GM21786 (cell line): ENCODE measurements at regions not wholly inside any gene's neighbourhood (a gene's known extent, or its start where the extent isn't known, plus 50 kb on each side); places are given as distances from the start of the nearest gene placed in this dataset.
A peak's percentile ranks its signal among the peaks of the same experiment; 100 is the strongest.
"Not testable (repeated sequence)": the region's sequence is repeated elsewhere in the genome, so short reads cannot be mapped to it uniquely, and the experiment has no call there.

Experiments used
- ATAC-seq: cut with Tn5 transposase; IDR thresholded peaks from one replicate; pipeline ENCODE4 v1.9.1; 2021; ENCODE audit not compliant: unreplicated experiment

GRCh38 chr10:27390681-27391080 lies 113.4 kb upstream of the RAB18 start:
- no peak for ATAC-seq

GRCh38 chr10:27388761-27389399 lies 115.2 kb upstream of the RAB18 start:
- ATAC-seq, result no peak

DNA sequence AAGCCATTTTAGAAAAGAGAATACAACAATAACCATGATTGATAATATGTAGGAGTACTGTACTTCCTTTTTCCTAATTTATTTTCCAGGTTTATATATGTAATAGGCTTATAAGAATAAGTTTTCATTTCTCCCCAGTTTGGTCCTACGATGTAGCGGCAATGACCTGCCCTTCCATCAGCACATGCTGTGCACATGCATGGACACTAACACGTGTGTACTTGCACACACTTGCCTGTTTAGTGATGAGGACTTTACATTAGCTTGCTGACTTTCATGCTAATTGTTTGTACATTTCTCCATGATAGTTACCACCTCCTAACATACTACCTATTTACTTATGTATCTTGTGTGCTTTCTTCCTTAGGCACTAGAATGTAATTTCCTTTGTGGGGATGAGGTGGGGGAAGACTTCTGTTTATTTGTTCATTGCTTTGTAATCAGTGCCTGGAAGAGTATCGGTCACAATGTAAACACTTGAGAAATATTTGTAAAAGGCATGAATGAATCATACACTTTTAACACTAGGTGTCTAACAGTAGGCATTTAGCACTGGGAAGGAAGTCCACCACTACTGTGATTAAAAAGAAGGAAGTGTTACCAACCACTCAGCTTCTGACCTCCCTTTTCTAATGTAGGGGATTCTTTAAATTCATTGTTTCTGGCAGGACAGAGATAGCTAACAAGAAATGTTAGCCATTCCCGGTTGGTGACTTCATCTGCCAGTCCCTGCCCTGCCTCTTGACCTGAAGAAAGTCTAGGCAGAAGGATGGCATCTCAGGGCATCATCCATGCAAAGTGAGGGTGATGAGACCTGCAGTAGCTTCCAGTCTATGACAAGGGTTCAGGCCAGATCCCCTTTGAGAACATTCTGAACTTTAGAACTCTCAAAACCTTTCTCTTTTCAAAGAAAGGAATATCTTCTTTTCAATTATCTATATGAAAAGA lies 120.2 kb upstream of the RAB18 start:
- ATAC-seq, result no peak

DNA sequence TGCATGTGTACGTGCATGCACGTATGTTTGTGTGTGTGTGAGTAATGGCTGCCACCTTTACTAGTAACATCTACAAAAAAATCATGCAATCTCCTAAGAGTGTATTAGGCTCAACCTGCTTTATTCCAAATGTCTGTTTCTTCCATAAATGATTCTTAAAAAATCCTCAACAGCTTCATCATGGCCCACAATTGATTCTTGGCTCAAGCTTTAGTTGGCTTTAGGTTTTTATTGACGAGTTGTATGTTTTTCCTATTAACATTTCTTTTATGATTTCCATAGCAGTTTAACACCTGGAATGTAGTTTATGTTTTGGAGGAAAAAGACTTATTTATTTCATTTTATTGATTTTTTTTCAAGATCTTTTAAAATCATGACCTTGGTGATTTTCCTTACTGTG lies 121.9 kb upstream of the RAB18 start:
- no peak for ATAC-seq

DNA sequence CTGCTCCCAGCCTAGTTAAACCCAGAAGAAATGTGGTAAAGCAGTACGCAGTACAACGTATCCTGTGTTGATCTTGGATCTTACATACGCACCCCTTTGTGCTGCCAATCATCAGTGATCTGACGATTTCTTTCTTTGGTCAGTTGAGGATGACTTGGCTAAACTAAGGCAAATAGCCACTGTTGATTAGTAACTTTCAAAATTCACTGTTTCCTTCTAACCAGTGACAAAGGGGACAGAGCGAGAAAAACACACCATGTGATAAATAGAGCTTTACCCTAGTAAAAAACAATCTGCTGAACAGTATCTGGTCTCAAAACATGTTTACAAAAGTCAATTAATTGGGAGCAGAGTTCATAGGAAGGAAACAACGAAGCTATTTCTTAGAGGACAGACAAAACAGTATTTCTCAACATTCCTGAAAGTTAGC lies 123.2 kb upstream of the RAB18 start:
- ATAC-seq, result no peak

- ATAC-seq, result not testable (repeated sequence)
These were observed 125.1 kb upstream of the RAB18 start for GRCh38 chr10:27379041-27379440.

DNA sequence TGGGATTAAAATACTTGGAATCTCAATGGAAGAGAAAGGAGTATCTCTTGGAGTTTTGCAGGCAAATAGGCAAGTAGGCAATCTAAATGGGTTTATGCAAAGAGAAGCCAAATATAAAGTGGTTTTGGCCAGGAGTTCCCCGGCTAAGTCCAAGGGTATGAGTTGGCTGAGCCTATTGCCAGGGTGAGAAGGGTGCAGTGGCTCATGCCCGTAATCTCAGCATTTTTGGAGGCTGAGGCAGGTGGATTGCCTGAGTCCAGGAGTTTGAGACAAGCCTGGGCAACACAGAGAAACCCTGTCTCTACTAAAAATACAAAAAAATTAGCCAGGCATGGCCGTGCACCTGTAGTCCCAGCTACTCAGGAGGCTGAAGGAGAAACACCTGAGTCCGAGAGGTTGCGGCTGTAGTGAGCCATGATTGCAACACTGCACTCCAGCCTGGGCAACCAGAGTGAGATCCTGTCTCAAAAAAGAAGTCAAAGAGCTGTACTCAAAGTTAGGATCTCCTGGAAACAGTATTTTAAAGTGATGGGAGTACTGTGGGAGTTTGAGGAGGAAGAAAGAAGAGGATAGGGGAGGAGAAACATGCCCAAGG lies 130.4 kb upstream of the RAB18 start:
- no peak for ATAC-seq

DNA sequence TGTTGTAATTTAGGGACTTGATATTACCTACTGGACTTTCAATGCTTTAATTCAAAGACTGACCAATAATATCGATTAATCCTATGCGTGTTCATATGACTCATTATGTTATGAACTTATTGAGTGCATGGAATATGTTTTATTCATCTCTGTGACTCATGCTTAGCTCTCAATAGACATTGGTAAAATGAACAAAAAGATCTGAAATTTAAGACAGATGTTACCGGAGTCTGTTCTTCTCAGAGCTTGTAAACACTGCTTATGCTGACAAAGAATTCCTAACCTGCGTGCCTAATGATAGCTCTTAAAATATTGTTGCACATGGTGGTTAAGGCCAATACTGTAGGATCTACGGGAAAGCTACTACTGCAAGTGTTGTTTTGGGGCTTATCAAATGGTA lies 131.5 kb upstream of the ACBD5 start:
- ATAC-seq, result no peak

GRCh38 chr10:27371375-27371774 lies 130.8 kb upstream of the ACBD5 start:
- ATAC-seq, result not testable (repeated sequence)

GRCh38 chr10:27369880-27370279 lies 129.3 kb upstream of the ACBD5 start:
- ATAC-seq, result no peak

- ATAC-seq, result no peak
These were observed 128.1 kb upstream of the ACBD5 start for GRCh38 chr10:27368706-27369105.

GRCh38 chr10:27366769-27367168 lies 126.2 kb upstream of the ACBD5 start:
- ATAC-seq, result no peak

- ATAC-seq, result no peak
These were observed 123.4 kb upstream of the ACBD5 start for GRCh38 chr10:27364028-27364427.

GRCh38 chr10:27360581-27361172 lies 120.1 kb upstream of the ACBD5 start:
- peak; percentile 88 for ATAC-seq

- ATAC-seq, result no peak
These were observed 119.3 kb upstream of the ACBD5 start for GRCh38 chr10:27359792-27360355.

DNA sequence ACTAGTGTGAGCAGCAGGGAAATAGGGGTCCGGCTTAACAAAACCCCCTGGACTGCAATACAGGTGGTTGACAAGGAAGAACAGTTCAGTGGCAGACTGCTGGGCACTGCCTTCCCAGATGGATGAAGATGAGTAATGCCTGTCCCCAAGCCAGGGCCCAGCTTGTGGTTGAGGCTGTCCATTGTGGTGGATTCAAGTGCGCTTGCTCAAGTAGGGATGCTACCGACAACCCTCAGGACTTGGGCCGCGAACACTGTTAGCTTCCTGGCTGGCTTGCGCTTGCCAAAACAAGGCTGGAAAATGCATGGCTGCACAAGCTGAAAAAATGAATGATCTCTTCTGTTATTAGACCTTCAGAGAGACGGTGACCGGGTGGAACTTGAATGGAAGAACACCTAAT lies 116.1 kb upstream of the ACBD5 start:
- no peak for ATAC-seq

- ATAC-seq, result no peak
These were observed 115.4 kb upstream of the ACBD5 start for GRCh38 chr10:27355918-27356573.

DNA sequence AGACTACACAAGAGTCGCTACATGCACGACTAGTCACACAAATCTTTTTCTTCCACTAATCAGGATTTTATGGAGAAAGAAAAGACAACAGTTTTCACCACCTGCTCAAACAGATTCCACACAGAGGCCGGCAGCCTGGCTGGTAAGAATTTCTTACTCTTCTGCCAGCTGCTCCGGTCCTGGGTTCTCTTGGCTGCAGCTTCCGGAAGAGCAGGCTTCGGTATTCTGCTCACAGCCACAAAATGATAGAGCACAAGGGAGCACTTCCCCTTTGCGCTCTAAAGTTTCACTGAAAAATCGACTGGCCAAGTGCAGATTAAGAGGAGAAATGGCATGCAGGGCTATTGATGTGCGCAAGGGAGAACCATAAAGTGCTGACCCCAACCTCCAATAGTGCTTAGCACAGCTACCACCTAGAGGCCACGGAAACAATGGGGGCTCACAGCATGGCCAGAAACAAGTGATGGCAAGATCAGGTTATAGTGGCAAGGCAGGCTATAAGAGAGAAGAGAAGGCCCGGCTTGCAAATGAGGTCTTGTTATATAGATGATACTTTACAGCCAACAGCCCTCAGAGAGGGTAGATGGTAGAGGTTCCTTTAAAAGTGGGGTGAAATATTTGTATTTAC lies 114.2 kb upstream of the ACBD5 start:
- peak; percentile 96 for ATAC-seq

DNA sequence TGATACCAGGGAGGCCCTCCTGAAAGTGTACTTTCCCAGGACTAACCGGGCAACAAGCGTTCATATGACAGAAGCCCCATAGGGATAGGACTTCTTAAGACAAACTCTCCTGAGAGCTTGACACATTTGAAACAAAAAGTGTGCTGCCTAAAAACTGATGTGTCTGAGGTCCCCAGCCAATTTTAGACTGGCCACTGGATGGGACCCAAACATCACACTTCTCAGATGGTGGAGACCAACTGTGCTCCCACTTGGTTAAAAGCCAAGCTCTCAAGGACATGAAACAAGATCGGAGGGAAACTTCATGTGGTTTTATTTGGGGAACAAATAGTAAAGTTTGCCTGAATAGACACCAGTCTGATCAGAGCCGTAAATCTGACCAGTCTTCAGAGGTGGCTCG lies 113.5 kb upstream of the ACBD5 start:
- peak; percentile 8 for ATAC-seq

GRCh38 chr10:27349987-27350386 lies 109.4 kb upstream of the ACBD5 start:
- ATAC-seq, result no peak
